CMK (cell line): ENCODE measurements at regions not wholly inside any gene's neighbourhood (a gene's known extent, or its start where the extent isn't known, plus 50 kb on each side); places are given as distances from the start of the nearest gene placed in this dataset.
"Not testable (repeated sequence)": the region's sequence is repeated elsewhere in the genome, so short reads cannot be mapped to it uniquely, and the experiment has no call there.

ENCODE experiments used
- DNase-seq: peaks from one replicate; pipeline ENCODE4 v3.0.0-alpha.2; 2010; ENCODE audit warnings: low read depth

DNA sequence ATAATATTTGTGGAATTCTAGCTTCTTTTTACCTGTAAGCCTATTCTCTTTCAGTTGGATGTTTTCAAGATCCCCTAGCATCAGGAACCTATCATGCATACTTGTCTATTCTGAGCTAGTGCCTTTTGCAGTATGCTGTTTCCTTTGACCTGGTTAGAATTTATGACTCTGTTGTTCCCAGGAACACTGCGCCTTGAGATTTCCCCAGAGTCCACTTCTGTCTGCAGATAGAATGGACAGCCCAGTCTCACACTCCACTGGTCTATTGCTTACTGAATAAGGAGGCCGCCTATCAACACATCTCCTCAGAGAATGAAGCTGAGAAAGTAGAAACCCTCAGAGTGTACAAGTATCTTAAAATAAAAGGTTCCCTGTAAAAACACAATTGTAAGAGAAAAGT lies 465.1 kb upstream of the GALNTL6 start:
- DNase-seq, result no peak

DNA sequence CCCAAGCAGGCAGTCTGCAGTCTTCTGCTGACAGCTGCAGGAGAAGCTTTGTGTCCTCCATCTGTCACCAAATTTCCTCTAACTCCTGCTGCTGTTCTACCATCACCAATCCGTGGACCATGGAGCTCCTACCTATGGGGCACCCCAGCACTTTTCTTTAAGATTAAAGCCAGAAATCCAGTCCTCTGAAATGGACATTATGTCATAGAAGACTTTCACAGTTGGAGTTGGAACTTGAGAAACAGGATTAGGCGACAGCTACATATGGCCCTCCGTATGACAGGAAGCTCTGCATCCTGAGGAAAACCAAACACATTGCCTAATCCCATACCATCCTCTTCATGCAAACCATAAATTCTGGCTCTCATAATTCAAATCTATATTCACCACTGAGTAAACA lies 470.6 kb upstream of the GALNTL6 start:
- DNase-seq, result no peak

DNA sequence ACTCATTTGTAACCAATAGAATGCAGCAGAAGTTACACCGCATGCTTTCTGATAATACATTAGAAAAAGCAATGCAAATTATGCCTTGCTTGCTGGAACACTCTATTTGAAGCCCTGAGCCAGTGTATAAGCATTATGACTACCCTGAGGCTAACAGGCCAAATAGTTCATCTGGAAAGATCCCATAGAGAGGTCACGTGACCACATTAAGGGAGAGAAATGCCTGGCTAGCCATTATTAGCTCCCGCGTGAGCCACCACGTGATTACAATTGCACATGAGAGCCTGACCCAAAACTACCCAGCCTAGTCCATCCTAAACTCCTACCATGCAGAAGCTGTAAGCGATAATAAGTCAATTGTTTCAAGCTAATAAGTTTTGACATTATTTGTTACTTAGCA lies 472.9 kb upstream of the GALNTL6 start:
- no peak for DNase-seq

DNA sequence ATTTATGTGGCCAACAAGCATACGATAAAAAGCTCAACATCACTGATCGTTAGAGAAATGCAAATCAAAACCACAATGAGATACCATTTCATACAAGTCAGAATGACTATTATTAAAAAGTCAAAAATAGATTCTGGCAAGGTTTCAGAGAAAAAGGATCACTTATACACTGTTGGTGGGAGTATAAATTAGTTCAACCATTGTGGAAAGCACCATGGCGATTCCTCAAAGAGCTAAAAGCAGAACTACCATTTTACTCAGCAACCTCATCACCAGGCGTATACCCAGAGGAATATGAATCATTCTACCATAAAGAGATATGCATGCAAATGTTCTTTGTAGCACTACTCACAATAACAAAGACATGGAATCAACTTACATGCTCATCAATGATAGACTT lies 478.7 kb upstream of the GALNTL6 start:
- no peak for DNase-seq

DNA sequence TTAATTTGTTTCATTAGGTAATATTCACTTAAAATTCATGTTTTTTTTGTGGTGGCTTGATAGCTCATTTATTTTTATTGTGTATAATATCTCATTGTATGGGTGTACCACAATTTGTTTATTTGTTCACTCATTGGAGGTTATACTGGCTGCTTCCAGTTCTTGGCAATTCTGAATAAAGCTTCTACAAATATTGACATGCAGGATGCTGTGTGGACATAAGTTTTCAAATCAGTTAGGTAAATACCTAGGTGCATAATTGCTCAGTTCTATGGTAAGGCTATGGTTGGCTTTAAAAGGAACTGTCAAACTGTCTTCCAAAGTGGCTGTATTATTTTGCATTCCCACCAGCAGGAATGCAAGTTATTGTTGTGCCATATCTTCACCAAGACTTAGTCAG lies 504.5 kb upstream of the GALNTL6 start:
- DNase-seq, result no peak

DNA sequence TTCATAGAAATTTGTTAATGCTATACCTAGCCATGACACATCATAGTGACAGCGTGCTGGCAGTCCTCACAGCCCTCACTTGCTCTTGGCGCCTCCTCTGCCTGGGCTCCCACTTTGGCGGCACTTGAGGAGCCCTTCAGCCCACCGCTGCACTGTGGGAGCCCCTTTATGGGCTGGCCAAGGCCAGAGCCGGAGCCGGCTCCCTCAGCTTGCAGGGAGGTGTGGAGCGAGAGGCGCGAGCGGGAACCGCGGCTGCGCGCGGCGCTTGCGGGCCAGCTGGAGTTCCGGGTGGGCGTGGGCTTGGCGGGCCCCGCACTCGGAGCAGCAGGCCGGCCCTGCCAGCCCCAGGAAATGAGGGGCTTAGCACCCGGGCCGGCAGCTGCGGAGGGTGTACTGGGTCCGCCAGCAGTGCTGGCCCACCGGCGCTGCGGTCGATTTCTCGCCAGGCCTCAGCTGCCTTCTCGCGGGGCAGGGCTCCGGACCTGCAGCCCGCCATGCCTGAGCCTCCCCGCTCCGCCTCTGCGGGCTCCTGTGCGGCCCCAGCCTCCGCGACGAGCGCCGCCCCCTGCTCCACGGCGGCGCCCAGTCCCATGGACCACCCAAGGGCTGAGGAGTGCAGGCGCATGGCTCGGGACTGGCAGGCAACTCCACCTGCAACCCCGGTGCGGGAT lies 515.0 kb upstream of the GALNTL6 start:
- DNase-seq, result not testable (repeated sequence)

DNA sequence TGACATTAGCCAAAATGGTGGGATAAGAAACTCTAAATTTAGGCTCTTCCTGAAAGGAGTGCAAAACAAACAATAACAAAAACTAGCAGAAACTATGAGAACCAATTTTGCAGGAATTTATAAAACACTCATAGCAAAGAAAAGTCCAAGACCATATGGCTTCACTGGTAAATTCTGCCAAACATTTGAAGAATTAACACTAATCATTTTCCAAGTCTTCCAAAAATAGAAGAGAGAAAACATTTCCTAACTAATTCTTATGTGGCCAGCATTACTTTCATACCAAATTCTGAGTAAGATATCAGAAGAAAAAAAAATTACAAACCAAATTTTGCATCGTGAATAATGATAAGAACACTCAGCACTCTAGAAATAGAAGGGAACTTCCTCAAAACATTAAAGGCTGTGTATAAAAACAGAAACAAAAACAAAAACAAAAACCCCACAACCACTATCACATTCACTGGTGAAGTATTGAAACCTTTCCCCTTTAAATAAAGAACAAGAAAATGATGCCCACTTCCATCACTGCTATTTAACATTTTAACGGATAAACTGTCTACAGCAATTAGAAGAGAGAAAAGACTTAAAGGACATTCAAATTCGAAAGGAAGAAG lies 524.3 kb upstream of the GALNTL6 start:
- no peak for DNase-seq

DNA sequence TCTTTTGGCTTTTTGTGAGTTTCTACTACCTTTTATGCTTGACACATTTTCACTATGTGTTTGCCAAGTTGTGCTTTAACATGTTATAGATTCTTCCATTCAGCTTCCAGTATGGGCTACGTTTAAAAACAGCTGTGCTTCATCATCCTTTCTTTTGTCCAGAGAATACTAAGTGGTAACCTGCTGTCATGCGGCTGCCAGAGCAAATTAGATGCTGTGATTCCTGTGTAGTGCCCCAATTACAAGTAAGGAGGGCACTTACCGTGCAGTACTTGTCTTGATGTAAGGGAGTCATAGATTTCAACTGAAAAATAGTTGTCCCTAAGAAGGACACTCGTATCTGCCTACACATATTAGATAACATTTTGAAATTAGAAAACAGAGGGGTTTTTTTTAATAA lies 531.8 kb upstream of the GALNTL6 start:
- no peak for DNase-seq

DNA sequence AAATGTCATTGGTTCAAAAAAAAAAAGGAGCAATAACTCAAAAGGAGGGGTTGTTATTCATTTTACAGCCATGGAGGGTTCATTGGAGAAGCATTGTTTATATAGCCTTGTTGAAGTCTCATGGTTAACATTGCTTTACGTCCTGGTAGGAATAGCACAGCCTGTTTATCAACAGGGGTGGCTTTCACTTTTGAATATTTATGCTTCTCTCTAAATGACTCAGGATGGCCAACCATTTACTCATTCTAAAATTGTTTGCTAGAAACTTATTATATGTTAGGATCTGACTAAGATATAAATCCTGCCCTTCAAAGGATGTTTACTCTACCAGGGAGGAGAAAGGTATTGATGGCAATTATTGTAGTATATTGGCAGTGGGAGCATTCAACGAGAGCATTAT lies 534.1 kb upstream of the GALNTL6 start:
- DNase-seq, result no peak

DNA sequence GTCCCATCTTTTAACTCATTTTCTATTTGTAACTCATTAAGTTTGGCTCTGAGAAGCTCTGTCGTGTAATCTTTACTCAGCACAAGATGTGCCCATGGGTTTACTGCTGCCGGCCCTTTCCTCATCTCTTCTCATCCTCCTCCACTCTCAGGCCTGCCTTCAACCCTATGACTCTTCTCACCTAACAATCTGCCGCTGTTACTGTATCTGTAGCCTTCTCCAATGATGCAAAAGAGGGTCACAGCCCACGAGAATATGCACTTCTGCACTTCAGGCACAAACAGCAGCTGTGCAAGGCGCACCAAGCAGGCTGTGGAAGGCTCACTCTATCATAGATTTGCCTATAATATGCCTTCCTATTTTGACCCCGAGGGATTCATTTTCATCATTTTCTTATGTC lies 546.5 kb upstream of the GALNTL6 start:
- no peak for DNase-seq

DNA sequence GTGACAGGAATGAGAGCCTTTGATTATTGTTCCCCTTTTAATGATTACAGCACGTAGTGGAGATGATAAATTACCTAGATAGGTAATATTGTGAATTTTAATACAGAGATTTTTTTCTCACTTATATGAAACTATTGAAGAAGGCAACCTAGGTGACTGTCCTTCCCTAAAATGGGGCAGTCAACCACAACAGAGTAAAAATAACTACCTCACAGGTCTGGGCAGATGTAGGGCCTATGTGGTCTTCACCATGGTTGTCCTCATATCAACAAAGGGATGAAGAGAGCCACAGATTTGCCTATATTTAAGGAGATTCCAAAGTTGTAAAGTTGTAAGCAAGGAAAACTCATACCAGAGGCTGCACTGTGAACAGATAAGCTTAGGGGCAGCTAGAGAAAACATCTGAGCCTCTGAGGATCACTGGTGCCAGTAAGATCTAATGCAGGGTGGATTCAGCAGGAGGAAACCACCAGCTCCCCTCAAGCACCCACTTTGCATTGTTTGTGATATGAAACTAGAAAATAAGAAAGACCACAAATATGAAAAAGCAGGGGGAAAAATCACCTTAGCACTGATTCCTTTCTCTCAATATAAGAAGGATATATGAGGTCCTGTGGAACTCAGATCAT lies 547.9 kb upstream of the GALNTL6 start:
- no peak for DNase-seq

DNA sequence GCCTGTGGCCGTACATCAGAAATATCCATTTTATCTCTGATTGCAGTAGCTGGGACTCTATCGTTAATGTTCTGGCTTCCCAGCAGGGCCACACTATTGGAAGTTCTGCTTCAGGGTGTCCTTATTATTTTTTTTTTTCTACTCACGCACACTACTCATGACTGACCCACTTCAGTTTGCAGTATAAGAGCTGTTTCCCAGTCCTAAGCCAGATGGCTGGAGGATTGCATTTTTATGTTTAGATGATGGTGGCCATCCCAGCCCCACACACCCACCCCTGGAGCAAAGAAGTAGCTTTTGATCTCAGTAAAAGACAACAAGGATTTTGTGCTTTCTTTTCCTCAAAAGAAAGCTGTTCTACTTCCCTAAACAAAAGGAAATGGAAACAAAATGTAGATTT lies 557.0 kb upstream of the GALNTL6 start:
- no peak for DNase-seq

DNA sequence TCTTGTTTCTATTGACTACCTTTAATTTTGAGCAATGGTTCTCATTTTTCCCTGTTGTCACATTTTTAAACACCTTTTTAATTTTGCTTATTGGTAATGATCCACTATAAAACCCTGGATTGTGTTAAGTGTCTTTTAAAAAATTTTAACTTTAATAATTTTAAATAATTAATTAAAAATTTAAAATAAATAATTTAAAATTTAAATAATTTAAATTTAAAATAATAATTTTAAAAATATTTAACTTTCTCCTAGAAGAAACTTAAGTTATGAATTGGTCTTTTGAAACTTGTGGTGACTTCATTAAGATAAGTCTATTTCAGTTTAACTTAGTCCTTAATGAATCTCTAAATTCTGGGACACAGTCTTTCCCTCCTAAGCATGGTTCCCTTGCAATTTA lies 566.3 kb upstream of the GALNTL6 start:
- no peak for DNase-seq

DNA sequence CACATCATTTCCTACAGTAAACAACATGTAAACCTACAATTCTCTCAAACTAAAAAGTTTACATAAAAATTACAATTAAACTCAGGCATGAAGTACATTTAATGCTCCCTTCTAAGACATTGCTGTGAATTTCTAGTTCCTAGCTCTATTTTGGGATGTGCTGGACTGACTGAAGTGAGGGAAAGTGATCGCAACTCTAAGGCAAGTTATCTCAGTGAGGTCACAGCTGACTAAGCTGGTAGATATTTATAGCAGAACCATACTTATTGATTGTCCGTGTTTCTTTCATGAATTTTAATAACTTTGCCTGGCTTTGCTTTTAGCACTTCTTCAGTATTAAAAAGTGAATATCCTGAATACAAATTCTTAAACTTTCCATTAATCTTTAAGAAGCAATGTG lies 570.4 kb upstream of the GALNTL6 start:
- DNase-seq, result no peak

DNA sequence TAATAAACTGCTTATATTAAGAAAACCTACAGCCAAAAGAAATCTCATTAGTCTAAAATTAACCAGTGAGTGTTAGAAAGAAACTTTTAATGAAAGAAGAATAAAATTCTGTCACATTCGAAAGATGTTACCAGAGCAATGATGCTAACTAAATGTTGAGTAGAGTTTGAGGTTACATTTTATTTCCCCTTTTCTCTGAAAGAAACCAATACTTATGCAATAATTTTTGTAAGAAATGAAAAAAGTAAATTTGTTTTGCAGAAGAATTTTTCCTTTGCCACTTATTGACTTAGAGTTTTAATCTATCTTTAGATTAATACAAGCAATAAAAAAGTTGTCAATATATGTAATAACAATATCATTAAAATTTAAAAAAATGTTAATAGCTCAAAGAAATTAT lies 574.0 kb upstream of the GALNTL6 start:
- DNase-seq, result no peak

DNA sequence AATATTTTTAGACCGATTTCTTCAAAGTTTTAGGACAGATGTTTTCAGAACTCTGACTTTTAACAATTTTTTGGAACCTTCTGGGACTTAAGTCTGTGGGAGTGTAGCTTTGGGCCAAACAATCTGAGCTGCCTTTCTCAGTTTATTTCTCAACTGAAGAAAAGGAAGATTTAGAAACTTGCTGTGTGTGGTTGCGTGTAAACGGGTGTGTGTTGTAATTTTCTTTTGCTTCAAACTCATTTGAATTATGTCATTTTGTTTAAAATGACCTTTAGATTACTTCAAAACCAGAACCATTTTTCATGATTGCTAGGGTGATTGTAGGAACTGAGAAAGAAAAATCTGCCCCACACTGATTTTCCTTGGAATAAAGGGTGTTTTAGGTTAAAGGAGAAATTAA lies 577.7 kb upstream of the GALNTL6 start:
- no peak for DNase-seq

DNA sequence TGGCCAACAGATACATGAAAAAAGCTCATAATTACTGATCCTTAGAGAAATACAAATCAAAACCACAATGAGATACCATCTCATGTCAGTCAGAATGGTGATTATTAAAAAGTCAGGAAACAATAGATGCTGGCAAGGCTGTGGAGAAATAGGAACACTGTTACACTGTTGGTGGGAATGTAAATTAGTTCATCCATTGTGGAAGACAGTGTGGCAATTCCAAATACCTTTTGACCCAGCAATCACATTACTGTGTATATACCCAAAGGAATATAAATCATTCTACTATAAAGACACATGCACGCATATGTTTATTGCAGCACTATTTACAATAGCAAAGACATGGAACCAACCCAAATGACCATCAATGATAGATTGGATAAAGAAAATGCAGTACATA lies 583.9 kb upstream of the GALNTL6 start:
- not testable (repeated sequence) for DNase-seq

DNA sequence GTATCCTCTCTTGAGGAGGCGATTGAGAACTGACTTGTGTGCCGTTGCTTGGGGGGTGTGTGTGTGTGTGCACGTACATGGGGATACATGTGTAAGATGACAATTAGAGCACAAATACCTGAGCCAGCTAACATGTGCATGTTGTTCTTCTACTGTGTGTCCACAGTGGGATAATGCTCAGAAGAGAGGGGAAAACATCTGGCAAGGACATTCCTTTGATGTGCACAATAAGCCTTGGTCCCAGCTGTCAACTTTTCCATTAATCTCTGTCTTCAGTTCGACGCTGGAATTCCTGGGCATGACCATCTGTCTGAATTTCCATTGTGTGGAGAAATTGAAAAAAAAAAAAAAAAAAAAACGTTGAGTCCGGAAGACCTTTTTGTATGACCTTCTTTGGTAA lies 592.0 kb upstream of the GALNTL6 start:
- no peak for DNase-seq

DNA sequence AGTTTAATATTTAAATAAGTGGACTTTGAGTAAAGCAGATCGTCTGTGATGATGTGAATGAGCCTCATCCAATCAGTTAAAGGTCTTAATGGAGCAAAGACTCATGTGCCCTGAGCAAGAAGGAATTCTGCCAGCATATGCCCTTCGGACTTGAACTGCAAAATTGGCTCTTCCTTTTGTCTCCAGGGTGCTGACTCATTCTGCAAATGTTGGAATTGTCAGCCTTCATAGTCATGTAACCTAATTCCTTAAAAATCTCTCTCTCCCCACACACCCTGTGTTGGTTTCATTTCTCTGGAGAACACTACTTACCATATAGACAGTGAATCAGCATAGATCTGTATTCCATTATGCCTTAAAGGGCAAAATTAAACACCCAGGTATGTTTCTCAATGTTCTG lies 609.8 kb upstream of the GALNTL6 start:
- no peak for DNase-seq

DNA sequence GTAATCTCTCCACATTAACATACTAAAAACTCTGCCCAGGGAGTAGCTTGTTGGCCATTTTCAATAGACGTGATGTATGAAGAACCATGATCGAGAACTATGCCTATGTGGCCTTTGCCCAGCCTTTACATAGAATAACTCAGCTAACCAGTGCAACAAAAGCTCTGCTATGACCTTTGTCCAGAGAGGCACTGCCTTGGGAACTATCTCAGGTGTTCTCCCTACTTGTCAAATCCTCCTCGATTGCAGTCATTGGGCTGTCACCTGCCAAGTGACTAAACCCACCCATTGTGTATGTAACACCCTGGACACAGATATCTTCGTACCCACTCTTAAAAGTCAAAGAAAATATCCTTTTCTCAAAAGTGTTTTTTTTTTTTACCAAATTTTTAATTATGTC lies 610.3 kb upstream of the GALNTL6 start:
- DNase-seq, result no peak

DNA sequence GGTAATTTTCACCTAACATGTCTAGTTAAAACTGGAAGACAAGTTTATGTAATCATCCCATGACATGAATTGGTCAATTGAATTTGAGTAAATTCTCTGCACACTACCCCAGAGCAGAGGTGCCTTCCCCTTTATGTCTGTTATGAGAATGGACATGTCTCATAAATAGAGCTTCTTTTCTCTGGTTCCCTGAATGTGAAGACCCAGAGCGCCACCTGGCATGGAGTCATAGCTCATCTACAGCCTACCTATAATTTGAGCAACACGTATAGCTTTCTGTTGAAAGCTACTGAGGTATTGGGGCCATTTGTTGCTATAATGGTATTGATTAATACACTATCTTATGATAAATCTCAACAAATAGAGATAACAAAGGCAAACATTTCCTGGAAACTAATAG lies 626.5 kb upstream of the GALNTL6 start:
- DNase-seq, result no peak

DNA sequence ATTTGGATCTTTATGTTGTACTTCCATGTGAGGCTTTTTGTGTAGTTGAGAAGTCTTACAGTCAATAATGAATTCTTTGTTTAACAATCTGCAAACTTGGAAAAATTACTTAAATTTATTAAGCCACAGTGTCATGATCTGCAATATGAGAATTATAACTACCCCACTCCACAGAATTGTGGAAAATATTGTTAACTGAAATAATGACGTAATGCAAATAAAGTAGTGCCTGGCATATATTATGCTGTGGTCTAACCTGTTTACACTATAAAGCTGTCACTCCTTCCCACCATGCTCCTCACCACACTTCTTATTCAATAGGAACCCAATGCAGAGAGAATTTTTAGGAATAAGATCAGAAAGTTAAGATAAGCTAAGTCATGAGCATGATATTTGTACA lies 632.1 kb upstream of the GALNTL6 start:
- DNase-seq, result no peak

DNA sequence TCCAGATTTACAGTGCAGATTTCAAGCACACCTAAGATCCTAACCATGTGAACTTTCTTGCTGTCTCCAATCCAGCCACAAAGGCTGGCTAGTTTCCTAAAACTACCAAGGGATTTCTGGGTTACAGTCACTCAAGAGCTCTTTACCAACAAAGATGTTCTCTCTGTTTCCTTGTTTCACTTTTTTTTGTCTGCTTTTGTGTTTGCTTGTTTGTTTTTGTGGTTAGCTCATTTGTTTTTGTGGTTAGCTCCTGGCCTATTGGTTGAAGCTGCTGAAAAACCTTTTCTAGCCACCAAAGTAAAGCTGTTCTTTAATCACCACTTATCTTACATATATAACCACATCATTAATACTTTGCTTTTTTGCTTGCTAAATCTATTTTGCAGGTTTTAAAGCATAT lies 642.5 kb upstream of the GALNTL6 start:
- no peak for DNase-seq

DNA sequence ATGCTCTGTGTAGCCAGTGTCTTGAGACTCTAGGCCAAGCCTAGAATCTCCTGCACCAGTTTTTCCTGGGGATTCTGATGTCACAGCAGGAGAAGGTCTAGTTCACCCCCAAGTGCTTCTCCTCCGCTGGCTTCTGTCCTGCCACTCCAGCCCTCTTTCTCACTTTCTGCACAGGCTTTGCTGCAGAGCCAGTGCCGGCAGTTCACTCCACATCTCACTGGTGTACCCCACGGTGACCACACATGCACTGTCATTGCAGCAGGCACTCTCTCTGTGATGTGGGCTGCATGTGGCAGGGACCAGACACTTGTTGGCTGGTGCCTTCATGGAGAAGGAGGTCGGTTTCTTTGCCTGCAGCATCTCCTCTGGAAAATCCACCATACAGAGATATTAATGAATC lies 643.8 kb upstream of the GALNTL6 start:
- no peak for DNase-seq
